ENCODE measurements at regions not wholly inside any gene's neighbourhood (a gene's known extent, or its start where the extent isn't known, plus 50 kb on each side); places are given as distances from the start of the nearest gene placed in this dataset.

- DNase-seq: no peak
- no peak for TF ChIP-seq CTCF (IDR thresholded peaks at IDR 0.05; ENCODE audit: low read depth, low read length)
- no peaks in the 10 kb centered on the region for H3K36me3 ChIP-seq
- no peak overlapping the region for H3K27ac ChIP-seq
- H3K9me3 ChIP-seq (ENCODE audit: severe bottlenecking): no peaks in the 10 kb centered on the region
- no peak overlapping the region for H3K4me3 ChIP-seq (ENCODE audit: low read depth, low read length)
- H3K27me3 ChIP-seq (ENCODE audit: insufficient read depth, low read depth, severe bottlenecking): no peaks in the 10 kb centered on the region
Observed at GRCh38 chr3:125645616-125646015, 50.3 kb upstream of the OSBPL11 start.

GRCh38 chr3:125646581-125646980, 51.3 kb upstream of the OSBPL11 start:
- Histone ChIP-seq H3K9me3 (ENCODE audit: severe bottlenecking) (no peaks in the 10 kb centered on the region), H3K27ac (no peak overlapping the region), H3K4me3 (ENCODE audit: low read depth, low read length) (no peak overlapping the region), H3K27me3 (ENCODE audit: insufficient read depth, low read depth, severe bottlenecking) (no peaks in the 10 kb centered on the region), H3K36me3 (no peaks in the 10 kb centered on the region)
- TF ChIP-seq CTCF (IDR thresholded peaks at IDR 0.05; ENCODE audit: low read depth, low read length): no peak
- no peak for DNase-seq

GRCh38 chr3:125647318-125648014, 52.2 kb upstream of the OSBPL11 start:
- H3K27ac ChIP-seq: no peak overlapping the region
- no peak for DNase-seq
- no peaks in the 10 kb centered on the region for H3K36me3 ChIP-seq
- no peaks in the 10 kb centered on the region for H3K27me3 ChIP-seq (ENCODE audit: insufficient read depth, low read depth, severe bottlenecking)
- TF ChIP-seq CTCF (IDR thresholded peaks at IDR 0.05; ENCODE audit: low read depth, low read length): no peak
- H3K9me3 ChIP-seq (ENCODE audit: severe bottlenecking): no peaks in the 10 kb centered on the region
- no peak overlapping the region for H3K4me3 ChIP-seq (ENCODE audit: low read depth, low read length)

GRCh38 chr3:125651244-125651643, 55.9 kb upstream of the OSBPL11 start:
- no peaks in the 10 kb centered on the region for H3K9me3 ChIP-seq (ENCODE audit: severe bottlenecking)
- no peak for DNase-seq
- H3K27ac ChIP-seq: no peak overlapping the region
- no peaks in the 10 kb centered on the region for H3K27me3 ChIP-seq (ENCODE audit: insufficient read depth, low read depth, severe bottlenecking)
- TF ChIP-seq CTCF (IDR thresholded peaks at IDR 0.05; ENCODE audit: low read depth, low read length): no peak
- H3K4me3 ChIP-seq (ENCODE audit: low read depth, low read length): no peak overlapping the region
- no peaks in the 10 kb centered on the region for H3K36me3 ChIP-seq

- Histone ChIP-seq H3K36me3 (no peaks in the 10 kb centered on the region), H3K4me3 (ENCODE audit: low read depth, low read length) (no peak overlapping the region), H3K9me3 (ENCODE audit: severe bottlenecking) (no peaks in the 10 kb centered on the region), H3K27me3 (ENCODE audit: insufficient read depth, low read depth, severe bottlenecking) (no peaks in the 10 kb centered on the region), H3K27ac (no peak overlapping the region)
- no peak for TF ChIP-seq CTCF (IDR thresholded peaks at IDR 0.05; ENCODE audit: low read depth, low read length)
- no peak for DNase-seq
Observed at GRCh38 chr3:125652349-125652748, 57.1 kb upstream of the OSBPL11 start.

- no peak for TF ChIP-seq CTCF (IDR thresholded peaks at IDR 0.05; ENCODE audit: low read depth, low read length)
- H3K36me3 ChIP-seq: no peaks in the 10 kb centered on the region
- H3K9me3 ChIP-seq (ENCODE audit: severe bottlenecking): no peaks in the 10 kb centered on the region
- no peaks in the 10 kb centered on the region for H3K27me3 ChIP-seq (ENCODE audit: insufficient read depth, low read depth, severe bottlenecking)
- no peak overlapping the region for H3K27ac ChIP-seq
- no peak overlapping the region for H3K4me3 ChIP-seq (ENCODE audit: low read depth, low read length)
- no peak for DNase-seq
Observed at GRCh38 chr3:125654526-125654925, 59.2 kb upstream of the OSBPL11 start.
